ENCODE measurements at regions not wholly inside any gene's neighbourhood (a gene's known extent, or its start where the extent isn't known, plus 50 kb on each side); places are given as distances from the start of the nearest gene placed in this dataset.

DNA sequence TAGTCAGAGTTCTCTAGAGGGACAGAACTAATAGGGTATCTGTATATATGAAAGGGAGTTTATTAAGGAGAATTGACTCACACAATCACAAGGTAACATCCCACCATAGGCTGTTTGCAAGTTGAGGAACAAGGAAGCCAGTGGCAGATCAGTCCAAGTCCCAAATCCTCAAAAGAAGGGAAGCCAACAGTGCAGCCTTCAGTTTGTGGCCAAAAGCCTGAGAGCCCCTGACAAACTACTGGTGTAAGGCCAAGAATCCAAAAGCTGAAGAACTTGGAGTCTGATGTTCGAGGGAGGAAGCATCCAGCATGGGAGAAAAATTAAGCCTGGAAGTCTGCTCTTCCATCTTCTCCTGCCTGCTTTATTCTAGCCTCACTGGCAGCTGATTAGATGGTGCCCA lies 1107.2 kb upstream of the CELF2 start:
- Histone ChIP-seq H4K20me1 (ENCODE audit: control insufficient read depth, extremely low read depth, insufficient read depth, low read length) (no peaks in the 10 kb centered on the region), H3K27ac (ENCODE audit: control insufficient read depth, insufficient read depth, low read length) (no peak overlapping the region), H3K9me1 (ENCODE audit: control insufficient read depth, extremely low read depth, insufficient read depth, low read length) (no peaks in the 10 kb centered on the region), H3K36me3 (ENCODE audit: control insufficient read depth in 2 of 2, extremely low read depth in 1 of 2, insufficient read depth in 2 of 2, low read length in 2 of 2) (no peaks in the 10 kb centered on the region), H3K27me3 (ENCODE audit: control insufficient read depth, extremely low read depth, insufficient read depth, low read length) (no peaks in the 10 kb centered on the region), H3K9me3 (ENCODE audit: control insufficient read depth, low read depth, low read length) (no peaks in the 10 kb centered on the region), H3K4me2 (ENCODE audit: control insufficient read depth, extremely low read depth, insufficient read depth, low read depth, low read length) (no peak overlapping the region), H3K79me2 (ENCODE audit: control insufficient read depth, insufficient read depth, low read length) (no peaks in the 10 kb centered on the region), H3K4me3 (ENCODE audit: control insufficient read depth in 2 of 3, extremely low read depth in 1 of 3, insufficient read depth in 2 of 3, low read depth in 1 of 3, low read length in 3 of 3) (no peak overlapping the region), H2AFZ (ENCODE audit: control insufficient read depth, low read length) (no peak overlapping the region), H3K4me1 (ENCODE audit: control insufficient read depth, extremely low read depth, insufficient read depth, low read length) (no peaks in the 10 kb centered on the region), H3K9ac (ENCODE audit: control insufficient read depth, extremely low read depth, insufficient read depth, low read length) (no peak overlapping the region)
- no peak for FAIRE-seq
- TF ChIP-seq, protein P1, sequence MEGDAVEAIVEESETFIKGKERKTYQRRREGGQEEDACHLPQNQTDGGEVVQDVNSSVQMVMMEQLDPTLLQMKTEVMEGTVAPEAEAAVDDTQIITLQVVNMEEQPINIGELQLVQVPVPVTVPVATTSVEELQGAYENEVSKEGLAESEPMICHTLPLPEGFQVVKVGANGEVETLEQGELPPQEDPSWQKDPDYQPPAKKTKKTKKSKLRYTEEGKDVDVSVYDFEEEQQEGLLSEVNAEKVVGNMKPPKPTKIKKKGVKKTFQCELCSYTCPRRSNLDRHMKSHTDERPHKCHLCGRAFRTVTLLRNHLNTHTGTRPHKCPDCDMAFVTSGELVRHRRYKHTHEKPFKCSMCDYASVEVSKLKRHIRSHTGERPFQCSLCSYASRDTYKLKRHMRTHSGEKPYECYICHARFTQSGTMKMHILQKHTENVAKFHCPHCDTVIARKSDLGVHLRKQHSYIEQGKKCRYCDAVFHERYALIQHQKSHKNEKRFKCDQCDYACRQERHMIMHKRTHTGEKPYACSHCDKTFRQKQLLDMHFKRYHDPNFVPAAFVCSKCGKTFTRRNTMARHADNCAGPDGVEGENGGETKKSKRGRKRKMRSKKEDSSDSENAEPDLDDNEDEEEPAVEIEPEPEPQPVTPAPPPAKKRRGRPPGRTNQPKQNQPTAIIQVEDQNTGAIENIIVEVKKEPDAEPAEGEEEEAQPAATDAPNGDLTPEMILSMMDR (optimal IDR thresholded peaks at IDR 0.05 in 1 of 3, IDR thresholded peaks at IDR 0.05 in 1 of 3, conservative IDR thresholded peaks at IDR 0.05 in 1 of 3; ENCODE audit: extremely low read depth in 1 of 3, insufficient read depth in 2 of 3, low read length in 3 of 3): no peak
- TF ChIP-seq EZH2 (IDR thresholded peaks at IDR 0.05; ENCODE audit: low read length): no peak
- dilution Hi-C loops (cut with MboI; ENCODE audit: extremely low pct_ligation_motif_present, low sequenced_read_pairs): no loop called here
- no peak for DNase-seq (ENCODE audit: low read depth, low spot score)

DNA sequence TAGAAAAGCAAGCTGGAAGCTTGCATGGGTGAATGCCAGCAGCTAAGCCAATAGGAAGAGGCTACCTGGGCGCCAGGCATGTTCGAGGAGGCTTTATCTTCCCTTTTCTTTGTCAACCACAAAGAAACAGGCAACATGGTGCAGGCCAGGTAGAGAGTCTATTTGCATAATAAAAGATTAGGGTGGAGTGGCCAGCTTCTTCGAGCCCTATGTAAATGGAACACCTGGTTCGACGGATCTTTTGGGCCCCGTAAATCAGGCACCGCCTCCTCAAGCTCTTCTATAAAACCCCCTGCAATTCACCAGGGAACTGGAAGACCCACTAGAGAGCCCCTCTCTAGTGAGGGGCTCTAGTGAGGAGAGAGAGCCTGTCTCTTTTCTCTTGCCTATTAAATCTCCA lies 1106.2 kb upstream of the CELF2 start:
- Histone ChIP-seq H3K9ac (ENCODE audit: control insufficient read depth, extremely low read depth, insufficient read depth, low read length) (no peak overlapping the region), H3K79me2 (ENCODE audit: control insufficient read depth, insufficient read depth, low read length) (no peaks in the 10 kb centered on the region), H3K27me3 (ENCODE audit: control insufficient read depth, extremely low read depth, insufficient read depth, low read length) (no peaks in the 10 kb centered on the region), H3K4me1 (ENCODE audit: control insufficient read depth, extremely low read depth, insufficient read depth, low read length) (no peaks in the 10 kb centered on the region), H3K4me3 (ENCODE audit: control insufficient read depth in 2 of 3, extremely low read depth in 1 of 3, insufficient read depth in 2 of 3, low read depth in 1 of 3, low read length in 3 of 3) (no peak overlapping the region), H3K4me2 (ENCODE audit: control insufficient read depth, extremely low read depth, insufficient read depth, low read depth, low read length) (no peak overlapping the region), H2AFZ (ENCODE audit: control insufficient read depth, low read length) (no peak overlapping the region), H4K20me1 (ENCODE audit: control insufficient read depth, extremely low read depth, insufficient read depth, low read length) (no peaks in the 10 kb centered on the region), H3K36me3 (ENCODE audit: control insufficient read depth in 2 of 2, extremely low read depth in 1 of 2, insufficient read depth in 2 of 2, low read length in 2 of 2) (no peaks in the 10 kb centered on the region), H3K9me3 (ENCODE audit: control insufficient read depth, low read depth, low read length) (no peaks in the 10 kb centered on the region), H3K27ac (ENCODE audit: control insufficient read depth, insufficient read depth, low read length) (no peak overlapping the region), H3K9me1 (ENCODE audit: control insufficient read depth, extremely low read depth, insufficient read depth, low read length) (no peaks in the 10 kb centered on the region)
- TF ChIP-seq EZH2 (IDR thresholded peaks at IDR 0.05; ENCODE audit: low read length): no peak
- TF ChIP-seq, protein P1 (optimal IDR thresholded peaks at IDR 0.05 in 1 of 3, IDR thresholded peaks at IDR 0.05 in 1 of 3, conservative IDR thresholded peaks at IDR 0.05 in 1 of 3; ENCODE audit: extremely low read depth in 1 of 3, insufficient read depth in 2 of 3, low read length in 3 of 3): no peak
- DNase-seq (ENCODE audit: low read depth, low spot score): no peak
- dilution Hi-C loops (cut with MboI; ENCODE audit: extremely low pct_ligation_motif_present, low sequenced_read_pairs): no loop called here
- no peak for FAIRE-seq
